HL-60/S4 (cell line): ENCODE measurements at regions not wholly inside any gene's neighbourhood (a gene's known extent, or its start where the extent isn't known, plus 50 kb on each side); places are given as distances from the start of the nearest gene placed in this dataset.

ENCODE experiments used
- in situ Hi-C: fragments of 300-500 bp; cut with MboI; formaldehyde crosslinking; loops from 2 replicates; pipeline ENCODE4 v1.14.3; 2022; ENCODE audit warnings: low sequenced_read_pairs

DNA sequence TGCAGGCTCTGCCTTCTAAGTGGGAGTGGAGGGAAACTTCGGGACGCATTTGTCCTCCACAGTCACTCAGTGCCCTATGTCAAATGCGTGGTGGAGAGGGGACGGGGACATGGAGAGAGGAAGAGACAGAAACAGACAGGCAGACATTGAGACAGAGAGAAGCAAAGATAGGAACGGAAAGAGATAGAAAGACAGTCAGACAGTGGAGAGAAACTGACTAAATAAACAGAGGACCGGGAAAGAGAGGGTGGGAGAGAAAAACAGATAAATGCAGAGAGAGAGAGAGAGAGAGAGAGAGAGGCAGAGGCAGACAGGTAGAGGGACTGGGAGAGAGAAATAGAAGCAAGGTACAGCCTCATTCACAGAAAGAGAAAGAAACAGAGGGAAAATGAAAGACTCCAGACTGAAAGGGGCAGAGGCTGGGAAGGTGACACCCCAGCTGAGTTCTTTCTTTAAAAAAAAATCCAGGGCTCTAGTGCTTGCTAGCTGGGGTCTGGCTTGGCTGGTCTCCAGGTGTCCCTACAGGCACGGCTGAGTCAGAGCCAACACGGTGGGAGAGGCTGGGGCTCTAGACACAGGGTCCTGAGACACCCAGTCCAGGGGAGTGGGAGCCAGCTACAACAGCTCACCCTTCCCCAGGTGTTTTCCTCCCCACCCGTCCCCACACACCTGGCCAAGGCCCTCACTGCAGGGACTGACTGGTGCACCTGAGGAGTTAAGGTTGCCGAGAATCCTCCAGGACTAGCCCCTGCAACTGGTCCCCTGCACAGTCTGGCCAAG, 506.1 kb upstream of the PROK2 start:
- in situ Hi-C loops, result no loop called here

DNA sequence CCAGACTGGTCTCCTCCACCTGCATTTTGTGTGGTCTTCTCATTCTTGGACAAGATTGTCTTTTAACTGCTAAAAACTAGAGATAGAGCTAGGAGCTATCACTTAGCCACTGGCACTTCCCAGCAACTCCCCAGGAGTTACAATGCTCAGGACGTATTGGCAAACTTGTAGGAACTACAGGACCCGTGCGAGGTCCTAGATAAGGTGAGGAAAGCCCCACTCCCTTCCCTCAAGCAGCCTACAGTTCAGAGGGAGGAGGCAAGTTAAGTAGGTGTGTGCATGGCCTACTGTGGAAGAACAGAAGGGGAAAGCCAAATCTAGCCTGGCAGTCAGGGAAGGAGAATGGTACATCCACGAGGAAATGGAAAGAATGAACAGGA, 504.7 kb upstream of the PROK2 start:
- in situ Hi-C loops, result no loop called here

DNA sequence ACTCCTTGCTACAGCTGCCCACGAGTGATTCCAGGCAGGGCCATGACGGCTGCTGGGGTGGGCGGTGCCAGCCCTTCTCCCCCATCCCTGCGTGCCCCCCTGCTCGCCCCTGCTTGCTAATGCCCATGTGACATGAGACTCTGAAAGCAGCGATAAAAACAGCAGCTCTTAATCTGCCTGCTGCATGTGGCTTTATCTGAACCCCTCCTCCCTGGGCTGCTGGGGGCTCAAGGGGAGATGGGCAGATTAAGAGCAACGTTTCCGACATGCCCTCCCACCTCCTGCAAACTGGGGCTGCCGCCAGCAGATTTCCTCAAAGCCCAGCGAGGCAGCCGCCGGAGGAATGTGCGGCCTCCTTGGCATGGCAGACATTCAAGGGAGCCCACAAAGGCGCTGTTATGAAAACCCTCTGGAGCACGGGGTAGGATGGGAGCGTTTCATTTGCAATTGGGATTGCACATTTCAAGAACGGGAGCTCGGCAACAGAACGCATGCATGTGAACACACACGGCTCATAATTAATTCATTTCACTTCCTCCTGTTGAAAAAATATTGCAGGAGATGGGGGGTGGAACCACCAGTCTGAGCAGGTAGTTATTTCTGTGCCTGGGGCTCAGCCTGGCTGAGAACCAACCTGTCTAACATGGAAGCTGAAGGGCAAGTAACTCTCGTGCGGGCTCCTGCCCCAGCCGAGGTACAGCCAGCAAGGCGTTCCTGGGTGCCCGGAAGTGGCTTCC, 504.2 kb upstream of the PROK2 start:
- in situ Hi-C loops, result no loop called here

DNA sequence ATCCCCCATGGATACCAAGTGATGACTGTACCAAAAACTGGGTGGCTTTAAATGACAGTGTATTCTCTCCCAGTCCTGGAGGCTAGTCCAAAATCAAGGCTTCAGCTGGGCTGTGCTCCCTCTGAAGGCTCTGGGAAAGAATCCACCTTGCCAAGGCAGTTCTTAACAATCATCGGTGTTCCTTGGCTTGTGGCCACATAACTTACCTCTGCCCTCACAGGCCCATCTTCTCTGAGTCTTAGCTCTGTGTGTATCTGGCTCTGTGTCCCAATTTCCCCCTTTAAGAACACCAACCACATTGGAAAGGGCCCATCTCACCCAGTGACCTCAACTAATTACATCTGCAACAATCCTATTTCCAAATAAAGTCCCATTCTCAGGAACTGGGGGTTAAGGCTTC, 503.0 kb upstream of the PROK2 start:
- in situ Hi-C loops, result no loop called here

DNA sequence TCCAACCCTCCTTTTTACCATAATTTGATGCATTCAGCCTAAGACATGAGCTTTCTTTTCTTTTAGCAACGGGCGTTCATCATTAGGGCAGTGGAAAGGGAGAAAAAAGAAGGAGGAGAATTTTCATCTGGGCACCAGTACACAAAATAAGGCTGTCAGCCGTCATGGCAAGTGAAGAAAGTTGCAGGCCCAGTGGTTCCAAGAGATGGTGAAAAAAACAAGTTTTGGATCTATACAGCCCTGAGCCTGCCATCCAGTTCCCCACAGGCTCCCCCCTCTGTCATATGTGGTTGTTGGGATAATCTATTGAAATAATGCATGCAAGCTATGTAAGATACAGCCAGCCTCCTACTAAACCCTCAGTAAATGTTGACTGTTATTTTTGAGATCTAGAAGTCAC, 500.6 kb upstream of the PROK2 start:
- in situ Hi-C loops, result no loop called here

DNA sequence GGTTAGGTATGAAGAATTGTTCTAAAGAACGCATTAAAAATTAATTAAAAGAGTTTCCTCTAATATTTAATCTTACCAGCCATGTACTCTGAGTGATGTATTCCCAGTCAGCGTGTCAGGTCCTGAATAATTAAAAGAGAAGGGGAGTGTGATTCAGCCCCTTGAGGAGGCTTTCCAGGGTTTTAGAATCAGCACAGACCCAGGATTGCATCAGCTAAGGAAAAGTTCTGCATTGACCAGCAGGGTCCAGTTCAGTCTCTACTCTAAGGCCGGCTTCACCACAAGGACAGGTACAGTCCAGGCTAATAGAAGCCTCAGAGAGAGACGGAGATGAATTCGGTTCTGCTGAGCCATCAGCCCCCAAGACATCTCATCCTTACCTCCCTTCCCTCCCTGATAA, 499.5 kb upstream of the PROK2 start:
- in situ Hi-C loops, result no loop called here

DNA sequence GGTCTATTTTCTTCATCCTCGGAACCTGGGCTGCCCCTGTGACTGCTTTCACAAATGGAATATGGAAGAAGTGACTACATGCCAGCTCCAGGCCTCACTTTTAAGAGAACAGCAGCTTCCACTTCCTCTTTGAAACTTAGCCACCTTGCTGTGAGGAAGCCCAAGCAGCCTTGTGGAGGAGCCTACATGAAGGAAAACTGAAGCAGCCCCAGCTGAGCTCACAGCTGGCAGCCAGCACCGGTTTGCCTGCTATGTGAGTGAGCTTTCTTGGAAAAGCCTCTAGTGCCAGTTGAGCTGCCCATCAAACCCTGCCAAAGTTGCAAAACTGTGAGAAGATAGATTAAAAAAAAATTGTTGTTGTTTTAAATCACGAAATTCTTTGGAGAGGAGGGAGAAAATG, 498.0 kb upstream of the PROK2 start:
- in situ Hi-C loops, result no loop called here

DNA sequence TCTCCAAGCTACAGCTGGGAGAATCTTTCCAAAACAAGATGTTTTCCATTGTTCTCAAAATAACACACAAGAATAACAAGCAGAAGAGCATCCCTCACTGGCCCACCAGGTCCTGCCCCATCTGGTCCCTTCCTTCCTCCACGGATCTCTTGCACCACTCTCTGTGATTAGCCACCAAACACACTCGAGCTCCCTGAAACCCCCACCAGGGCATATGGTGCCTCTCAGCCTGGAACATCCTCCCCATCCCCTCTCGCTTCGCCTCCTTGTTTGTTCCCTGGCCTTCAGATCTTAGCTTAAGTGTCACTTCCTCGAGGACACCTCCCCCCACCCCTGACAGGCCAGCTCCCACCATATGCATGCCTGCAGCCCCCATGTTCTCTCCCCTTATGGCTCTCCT, 496.6 kb upstream of the PROK2 start:
- in situ Hi-C loops, result no loop called here

DNA sequence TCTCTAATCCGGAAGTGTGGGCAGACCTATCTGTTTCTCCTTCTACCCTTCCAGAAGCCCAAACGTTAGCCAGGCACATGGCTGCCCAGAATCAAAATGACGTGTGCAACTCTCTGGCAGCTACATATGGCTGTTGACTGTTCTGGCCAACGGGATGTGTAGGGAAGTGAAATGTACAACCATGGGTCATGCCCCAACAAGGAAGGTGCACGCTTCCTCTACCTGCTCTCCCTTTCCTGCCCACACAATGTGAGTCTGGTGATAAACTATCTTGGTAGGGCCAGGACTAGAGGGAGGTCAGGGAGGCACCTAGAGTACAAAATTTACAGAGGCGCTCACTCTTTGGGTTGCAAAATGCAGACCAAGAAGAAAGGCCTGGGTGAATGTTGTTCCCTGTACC, 495.9 kb upstream of the PROK2 start:
- in situ Hi-C loops, result no loop called here

DNA sequence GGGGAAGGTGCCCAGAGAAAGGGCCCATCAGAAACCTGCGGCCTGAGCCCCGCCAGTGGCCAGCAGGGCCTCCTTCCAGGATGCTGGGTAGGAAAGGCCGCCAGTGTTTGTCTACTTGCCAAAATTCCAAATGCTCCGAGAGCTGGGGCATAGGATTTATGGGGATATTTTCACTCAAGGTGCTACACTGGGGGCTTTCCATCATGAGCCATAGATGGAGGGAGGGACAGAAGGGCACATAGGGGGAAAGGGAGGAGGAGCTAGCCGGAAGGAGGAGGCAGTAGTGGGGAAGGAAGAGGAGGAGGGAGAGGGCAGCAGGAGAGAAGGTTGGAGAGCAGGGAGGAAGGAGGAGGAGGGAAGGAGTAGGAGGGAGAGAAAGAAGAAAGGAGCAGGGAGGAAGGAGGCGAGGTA, 494.7 kb upstream of the PROK2 start:
- in situ Hi-C loops, result no loop called here

DNA sequence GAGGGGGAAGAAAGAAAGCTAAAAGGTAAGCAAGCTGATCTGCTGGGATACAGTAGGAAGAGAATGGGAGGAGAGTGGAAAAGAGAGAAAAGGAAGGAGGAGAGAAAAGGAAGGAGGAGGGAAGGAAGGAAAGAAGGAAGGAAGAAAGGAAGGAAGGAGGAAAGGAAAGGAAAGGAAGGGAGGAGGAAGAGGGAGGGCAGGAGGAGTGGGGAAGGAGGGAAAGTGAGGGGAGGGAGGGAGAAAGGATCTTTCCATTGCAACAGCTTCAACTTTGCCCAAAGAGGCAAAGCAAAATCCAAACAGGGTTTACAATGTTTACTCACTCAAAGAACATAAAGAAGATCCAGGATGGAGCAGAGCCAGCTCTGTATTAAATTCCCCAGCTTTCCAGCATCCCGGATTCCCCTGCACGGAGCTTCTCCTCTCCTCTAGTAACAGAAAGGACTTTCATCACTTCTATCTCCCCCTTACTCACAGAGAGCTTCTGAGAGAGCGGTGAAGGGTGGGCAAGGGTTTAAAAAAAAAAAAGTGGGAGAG, 494.2 kb upstream of the PROK2 start:
- in situ Hi-C loops, result no loop called here

DNA sequence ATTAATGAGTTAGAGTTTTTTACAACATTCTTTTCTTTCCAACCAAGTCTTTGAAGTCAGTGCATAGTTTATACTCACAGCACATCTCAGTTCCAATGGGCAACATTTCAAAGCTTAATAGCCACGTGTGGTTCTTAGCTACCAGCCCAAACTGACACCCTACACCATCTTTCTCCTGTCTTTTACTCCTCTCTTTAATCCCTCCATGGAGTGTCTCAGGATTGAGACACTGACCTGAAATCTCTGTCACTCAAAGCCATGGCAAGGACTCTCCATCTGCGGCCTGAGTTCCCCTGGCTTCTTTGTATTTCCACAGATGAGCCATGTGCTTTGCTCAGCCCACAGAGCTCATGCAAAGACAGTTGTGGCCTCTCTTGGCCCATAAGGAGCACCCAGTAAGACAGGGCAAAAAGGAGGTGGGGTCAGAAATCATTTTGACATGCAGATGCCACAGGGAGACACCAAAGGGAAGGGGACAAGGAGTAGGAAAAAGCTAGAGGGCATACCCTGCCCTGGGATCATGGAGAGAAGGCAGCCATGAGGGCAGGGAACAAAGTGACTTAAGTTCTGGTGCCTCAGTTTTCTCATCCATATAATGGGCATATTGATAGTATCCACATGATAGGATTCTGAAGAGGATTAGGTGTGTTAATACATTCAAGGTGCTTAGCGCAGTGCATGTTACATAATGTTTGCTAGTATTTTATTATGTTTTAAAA, 493.6 kb upstream of the PROK2 start:
- in situ Hi-C loops, result no loop called here

DNA sequence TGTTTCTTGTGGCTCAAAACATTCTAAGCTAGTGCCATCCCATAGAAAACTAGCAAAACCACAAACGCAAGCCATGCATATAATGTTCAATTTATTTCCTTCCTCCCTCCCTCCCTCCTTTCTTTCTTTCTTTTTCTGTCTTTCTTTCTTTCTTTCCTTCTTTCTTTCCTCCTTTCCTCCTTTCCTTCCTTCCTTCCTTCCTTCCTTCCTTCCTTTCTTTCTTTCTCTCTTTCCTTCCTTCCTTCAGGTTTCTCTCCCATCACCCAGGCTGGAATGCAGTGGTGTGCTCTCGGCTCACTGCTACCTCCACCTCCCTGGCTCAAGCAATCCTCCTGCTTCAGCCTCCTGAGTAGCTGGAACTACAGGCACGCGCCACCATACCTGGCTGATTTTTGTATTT, 492.8 kb upstream of the PROK2 start:
- in situ Hi-C loops, result no loop called here

DNA sequence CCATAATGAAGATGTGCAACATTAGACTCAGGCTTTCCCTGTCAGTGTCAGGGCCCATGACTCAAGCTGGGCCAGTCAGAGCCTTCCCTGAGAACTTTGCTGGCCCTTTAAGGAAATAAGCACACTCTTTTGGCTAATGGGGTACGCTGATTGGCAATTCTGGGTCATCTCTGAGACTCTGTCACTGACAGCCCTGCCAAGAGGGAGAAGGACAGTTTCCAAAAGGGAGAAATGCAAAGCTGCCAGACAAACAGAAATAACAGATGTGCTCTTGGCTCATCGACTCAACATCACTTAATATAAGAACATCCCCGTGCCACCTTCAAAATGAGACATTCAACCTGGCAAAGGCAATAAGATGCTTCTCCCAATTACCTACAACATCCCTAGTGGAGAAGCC, 491.9 kb upstream of the PROK2 start:
- in situ Hi-C loops, result no loop called here

DNA sequence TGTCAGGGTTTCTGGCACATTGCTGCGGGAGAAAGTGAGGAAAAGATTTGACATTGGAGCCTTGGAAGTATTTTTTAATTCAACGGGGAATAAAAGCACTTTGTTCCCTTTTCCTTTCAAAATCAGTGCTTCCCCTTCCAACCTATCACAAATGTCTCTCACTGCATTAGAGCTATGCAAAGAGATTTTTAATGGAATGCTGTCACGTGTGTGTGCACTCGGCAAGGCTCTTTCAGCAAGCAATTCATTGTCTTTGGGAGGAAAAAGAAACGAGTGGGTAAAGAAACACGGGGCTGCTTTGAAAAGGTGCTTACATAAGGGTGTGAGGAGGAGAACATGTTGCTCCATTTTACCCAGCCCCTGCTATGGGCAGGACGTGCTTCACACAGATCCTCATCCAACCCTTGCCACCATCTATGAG, 490.4 kb upstream of the PROK2 start:
- in situ Hi-C loops, result no loop called here

DNA sequence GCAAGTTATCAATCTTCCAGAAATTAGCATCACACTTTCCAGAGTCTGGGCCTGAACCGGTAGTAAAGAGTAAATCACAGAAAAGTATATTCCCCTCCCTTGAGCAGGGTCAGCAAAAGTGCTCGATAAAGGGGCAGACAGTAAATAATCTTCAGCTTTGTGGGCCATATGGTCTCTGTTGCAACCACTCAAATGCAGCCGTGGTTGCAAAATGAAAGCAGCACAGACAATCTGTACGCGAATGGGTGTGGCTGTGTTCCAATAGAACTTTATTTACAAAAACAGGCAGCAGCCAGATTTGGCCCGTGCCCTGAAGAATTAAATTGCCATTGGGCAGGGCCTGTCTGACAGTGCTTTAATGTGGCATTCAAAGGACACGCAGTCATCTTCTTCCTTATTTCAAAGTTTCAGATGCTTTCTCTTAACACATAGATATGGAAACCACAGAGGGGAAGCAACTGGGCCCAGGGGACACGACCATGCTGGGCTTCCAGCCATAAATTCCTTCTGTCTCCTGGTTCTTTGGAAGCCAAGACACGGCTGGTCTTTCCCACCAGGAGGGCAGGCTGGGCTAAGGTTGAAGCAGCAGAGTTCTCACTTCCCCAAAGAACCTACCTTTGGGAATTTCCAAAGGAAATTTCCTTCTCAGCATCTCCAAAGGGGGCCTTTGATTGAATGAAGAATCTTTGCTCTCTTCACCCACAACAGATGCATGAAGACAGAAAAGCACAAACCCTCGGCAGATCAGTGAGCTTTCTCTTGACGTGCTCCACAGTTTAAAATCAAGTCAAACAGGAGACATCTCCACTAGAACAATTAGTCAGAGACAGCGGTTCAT, 489.8 kb upstream of the PROK2 start:
- in situ Hi-C loops, result loop anchor here (25.0 kb wide), 1 partner anchor 562 kb away; no protein-coding TSS in a partner anchor

DNA sequence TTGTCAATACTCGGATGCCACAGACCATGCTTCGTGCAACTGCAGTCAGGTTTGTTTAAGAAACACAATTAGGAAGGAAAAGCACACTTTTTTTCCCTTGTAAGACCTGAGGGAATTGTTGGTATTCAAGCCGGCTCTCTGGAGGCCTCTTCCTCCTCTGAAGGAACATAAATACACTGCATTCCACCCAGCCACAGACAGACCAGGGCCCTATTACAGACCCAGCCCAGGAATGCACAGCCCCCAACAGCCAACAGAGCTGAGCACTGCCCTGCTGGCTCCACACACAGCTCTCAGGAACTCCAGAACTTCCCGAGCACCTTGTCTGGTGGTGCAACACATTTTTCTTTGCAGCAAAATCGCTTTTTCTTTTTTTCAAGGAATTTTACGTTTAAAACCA, 488.7 kb upstream of the PROK2 start:
- in situ Hi-C loops, result loop anchor here (25.0 kb wide), 1 partner anchor 561 kb away; no protein-coding TSS in a partner anchor

DNA sequence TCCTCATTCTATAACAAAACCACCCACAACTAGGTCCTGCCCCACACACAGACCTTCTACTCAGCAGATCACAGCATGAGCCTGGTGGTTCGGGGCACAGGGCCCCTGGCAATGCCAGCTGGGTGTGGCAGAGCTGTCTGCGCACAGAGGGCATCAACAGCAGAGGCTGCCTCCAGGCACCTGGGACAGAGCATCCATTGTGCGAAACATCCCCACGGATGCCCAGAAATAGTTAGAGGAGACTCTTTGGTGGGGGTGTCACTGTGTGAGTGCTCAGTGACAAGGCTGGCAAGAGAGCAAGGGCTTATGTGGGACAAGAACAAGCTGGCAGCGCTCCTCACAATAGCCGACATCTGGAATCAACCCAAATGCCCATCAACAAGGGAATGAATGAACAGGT, 487.4 kb upstream of the PROK2 start:
- in situ Hi-C loops, result loop anchor here (25.0 kb wide), 1 partner anchor 560 kb away; no protein-coding TSS in a partner anchor

DNA sequence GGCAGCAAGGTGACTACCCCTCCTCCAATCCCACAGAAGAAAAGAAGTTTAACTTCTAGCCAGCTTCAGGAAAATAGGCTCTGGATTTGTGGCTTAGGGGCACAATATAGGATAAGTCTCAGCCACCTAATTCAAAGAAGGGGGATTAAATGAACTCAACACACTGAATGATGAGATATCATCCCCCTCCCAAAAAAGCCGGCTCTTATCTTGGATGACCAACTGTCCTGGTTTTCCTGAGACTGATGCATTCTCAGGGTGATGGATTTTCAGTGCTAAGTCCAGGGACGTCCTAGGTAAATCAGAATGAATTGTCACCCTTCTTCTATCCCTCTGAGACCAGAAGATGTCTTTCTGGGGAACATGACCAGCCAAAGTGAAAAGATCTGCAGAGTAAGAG, 487.0 kb upstream of the PROK2 start:
- in situ Hi-C loops, result loop anchor here (25.0 kb wide), 1 partner anchor 560 kb away; no protein-coding TSS in a partner anchor

DNA sequence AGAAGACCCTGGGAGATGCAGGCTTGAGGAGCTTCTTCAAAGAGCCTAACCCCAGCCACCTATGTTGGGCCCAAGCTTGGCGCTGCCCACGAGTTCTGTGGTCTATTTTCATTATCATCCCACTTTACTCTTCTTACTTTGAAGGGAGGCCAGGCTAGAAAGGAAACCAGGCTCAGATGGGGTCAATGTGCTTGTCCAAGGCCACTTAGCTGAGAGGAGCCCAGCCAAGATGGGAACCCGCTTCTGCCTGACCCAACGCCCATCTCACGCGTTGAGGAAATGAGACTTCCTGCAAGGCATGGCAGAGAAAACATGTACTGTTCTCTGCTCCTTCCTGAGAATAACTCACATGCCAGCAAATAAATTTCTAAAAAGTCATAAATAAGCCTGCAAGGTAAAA, 486.3 kb upstream of the PROK2 start:
- in situ Hi-C loops, result loop anchor here (25.0 kb wide), 1 partner anchor 559 kb away; no protein-coding TSS in a partner anchor
